Endothelial cell (in vitro differentiated cells): ENCODE measurements at regions not wholly inside any gene's neighbourhood (a gene's known extent, or its start where the extent isn't known, plus 50 kb on each side); places are given as distances from the start of the nearest gene placed in this dataset.

ENCODE experiments used
- DNase-seq: peaks from one replicate; pipeline ENCODE4 v3.0.0; 2021; ENCODE audit warnings: low spot score
- H3K27ac Mint-ChIP-seq: one replicate; pipeline ENCODE4 v1.8.0; 2021; ENCODE audit warnings: mixed read lengths, inconsistent platforms; ENCODE audit not compliant: unreplicated experiment
- H3K27me3 Mint-ChIP-seq: one replicate; pipeline ENCODE4 v1.8.0; 2021; ENCODE audit warnings: mild to moderate bottlenecking, moderate library complexity, mixed read lengths, inconsistent platforms; ENCODE audit not compliant: unreplicated experiment
- H3K36me3 Mint-ChIP-seq: one replicate; pipeline ENCODE4 v1.8.0; 2021; ENCODE audit warnings: mild to moderate bottlenecking, low read depth, mixed read lengths, inconsistent platforms; ENCODE audit not compliant: unreplicated experiment
- H3K4me1 Mint-ChIP-seq: one replicate; pipeline ENCODE4 v1.8.0; 2021; ENCODE audit warnings: mild to moderate bottlenecking, mixed read lengths, inconsistent platforms; ENCODE audit not compliant: unreplicated experiment
- H3K4me3 Mint-ChIP-seq: one replicate; pipeline ENCODE4 v1.8.0; 2021; ENCODE audit warnings: mild to moderate bottlenecking, mixed read lengths, inconsistent platforms; ENCODE audit not compliant: unreplicated experiment
- H3K9me3 Mint-ChIP-seq: one replicate; pipeline ENCODE4 v1.8.0; 2021; ENCODE audit warnings: mixed read lengths, inconsistent platforms; ENCODE audit not compliant: unreplicated experiment
- CTCF ChIP-seq: fragments of 200-600 bp; sonication (generic); IDR thresholded peaks from one replicate; pipeline ENCODE4 v1.5.0; 2021; ENCODE audit warnings: antibody characterized with exemption; ENCODE audit not compliant: unreplicated experiment

- Mint-ChIP-seq H3K9me3 (no peaks in the 10 kb centered on the region), H3K27me3 (no peaks in the 10 kb centered on the region), H3K4me3 (no peak overlapping the region), H3K27ac (no peak overlapping the region), H3K4me1 (peaks cover 18% of the 10 kb centered on the region), H3K36me3 (no peaks in the 10 kb centered on the region)
- no peak for TF ChIP-seq CTCF
- DNase-seq, result no peak
Measured at GRCh38 chr18:40016405-40016804, 1938.6 kb upstream of the PIK3C3 start.

GRCh38 chr18:40013001-40013609 lies 1941.9 kb upstream of the PIK3C3 start:
- no peaks in the 10 kb centered on the region for H3K27me3 Mint-ChIP-seq
- H3K27ac Mint-ChIP-seq, result no peak overlapping the region
- H3K36me3 Mint-ChIP-seq, result no peaks in the 10 kb centered on the region
- no peaks in the 10 kb centered on the region for H3K9me3 Mint-ChIP-seq
- H3K4me1 Mint-ChIP-seq, result peaks cover 5% of the 10 kb centered on the region
- TF ChIP-seq CTCF, result no peak
- no peak overlapping the region for H3K4me3 Mint-ChIP-seq
- no peak for DNase-seq

GRCh38 chr18:40011201-40011600 lies 1943.8 kb upstream of the PIK3C3 start:
- DNase-seq, result no peak
- Mint-ChIP-seq H3K27ac (no peak overlapping the region), H3K4me3 (no peak overlapping the region), H3K9me3 (no peaks in the 10 kb centered on the region), H3K36me3 (no peaks in the 10 kb centered on the region), H3K4me1 (no peaks in the 10 kb centered on the region), H3K27me3 (no peaks in the 10 kb centered on the region)
- no peak for TF ChIP-seq CTCF

GRCh38 chr18:40006634-40007033 lies 1948.4 kb upstream of the PIK3C3 start:
- Mint-ChIP-seq H3K27me3 (no peaks in the 10 kb centered on the region), H3K36me3 (no peaks in the 10 kb centered on the region), H3K4me3 (no peak overlapping the region), H3K9me3 (no peaks in the 10 kb centered on the region), H3K27ac (no peak overlapping the region), H3K4me1 (no peaks in the 10 kb centered on the region)
- no peak for TF ChIP-seq CTCF
- no peak for DNase-seq

- Mint-ChIP-seq H3K27ac (no peak overlapping the region), H3K9me3 (no peaks in the 10 kb centered on the region), H3K4me3 (no peak overlapping the region), H3K27me3 (no peaks in the 10 kb centered on the region), H3K4me1 (peaks cover 3% of the 10 kb centered on the region), H3K36me3 (no peaks in the 10 kb centered on the region)
- no peak for TF ChIP-seq CTCF
- DNase-seq, result no peak
Measured at GRCh38 chr18:40004246-40004645, 1950.8 kb upstream of the PIK3C3 start.
